ENCODE measurements at regions not wholly inside any gene's neighbourhood (a gene's known extent, or its start where the extent isn't known, plus 50 kb on each side); places are given as distances from the start of the nearest gene placed in this dataset.
"Not testable (repeated sequence)": the region's sequence is repeated elsewhere in the genome, so short reads cannot be mapped to it uniquely, and the experiment has no call there.

GRCh38 chr4:84019626-84020025 lies 479.5 kb downstream of the NKX6-1 start:
- DNase-seq (ENCODE audit: low spot score), result no peak

GRCh38 chr4:84003046-84003445 lies 467.1 kb downstream of the GPAT3 start:
- no peak for DNase-seq (ENCODE audit: low spot score)

DNA sequence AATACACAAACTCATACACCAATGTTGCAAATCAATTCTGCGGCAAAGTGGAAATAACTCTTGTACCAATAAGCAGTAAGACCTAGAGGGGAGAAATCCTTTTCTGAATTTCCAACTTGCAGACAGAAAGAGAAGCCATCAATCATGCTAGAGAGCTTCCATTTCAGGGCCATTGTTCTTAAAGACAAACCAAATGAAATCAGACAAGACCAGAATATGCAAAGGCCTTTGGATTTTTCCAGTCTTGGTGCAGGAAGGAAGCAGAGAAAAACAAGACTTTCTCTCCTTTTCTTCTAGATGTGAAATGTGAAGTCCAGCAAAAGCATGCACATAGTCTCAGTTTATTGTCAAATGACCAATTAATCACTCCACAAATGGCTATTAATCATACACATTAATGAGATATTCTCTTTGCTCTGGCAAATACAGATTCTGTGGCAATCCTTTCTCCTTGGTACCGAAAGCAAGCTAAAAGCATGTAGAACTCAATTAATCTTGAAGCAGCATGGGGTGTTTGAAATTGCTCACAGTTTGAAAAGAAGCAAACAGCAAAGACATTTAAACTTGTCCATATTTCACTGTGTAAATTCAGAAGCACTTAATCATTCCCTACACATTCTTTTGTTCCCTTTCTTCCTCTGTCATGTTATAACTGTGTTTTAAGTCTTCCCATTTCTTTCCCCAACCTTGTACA lies 466.1 kb downstream of the GPAT3 start:
- no peak for DNase-seq (ENCODE audit: low spot score)

GRCh38 chr4:83996254-83996653 lies 460.3 kb downstream of the GPAT3 start:
- DNase-seq (ENCODE audit: low spot score), result no peak

DNA sequence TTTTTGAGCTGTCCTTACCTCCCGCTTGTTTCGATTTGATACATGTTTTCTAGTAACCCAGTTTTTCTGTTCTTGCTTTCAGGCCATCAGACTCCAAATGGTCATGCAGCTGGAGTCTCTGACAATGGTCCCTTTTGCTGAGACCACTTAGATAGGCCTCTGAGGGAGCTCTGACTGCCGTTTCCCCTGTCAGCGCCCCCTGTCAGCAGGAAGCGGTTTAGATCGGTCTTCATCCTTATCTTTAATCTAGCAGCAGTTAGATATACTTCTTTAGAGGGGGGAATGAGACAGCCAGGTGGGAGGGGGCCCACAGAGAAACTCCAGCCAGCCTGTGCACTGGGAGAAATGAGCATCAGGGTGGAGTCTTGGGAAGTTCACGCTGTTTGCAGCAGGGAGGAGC lies 457.9 kb downstream of the GPAT3 start:
- no peak for DNase-seq (ENCODE audit: low spot score)

- no peak for DNase-seq (ENCODE audit: low spot score)
Measured at GRCh38 chr4:83989835-83990234, 453.9 kb downstream of the GPAT3 start.

DNA sequence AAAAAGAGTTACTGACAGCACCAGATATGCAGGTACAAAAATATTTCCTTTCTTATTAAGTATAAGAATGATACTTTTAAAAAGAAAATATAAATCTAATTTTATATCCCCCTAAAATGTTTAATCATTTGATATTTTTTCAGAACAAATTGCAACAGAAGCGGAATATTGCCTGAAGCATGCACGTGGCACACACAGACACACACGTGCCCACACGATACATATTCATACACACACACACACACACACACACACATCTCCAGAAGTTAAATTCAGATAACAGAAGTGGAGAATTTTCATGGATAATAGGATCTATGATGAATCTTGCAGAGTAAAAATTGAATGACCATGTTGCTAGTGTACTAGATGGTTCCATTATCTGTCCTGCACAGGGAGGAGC lies 445.2 kb downstream of the GPAT3 start:
- no peak for DNase-seq (ENCODE audit: low spot score)

GRCh38 chr4:83979773-83980172 lies 443.9 kb downstream of the GPAT3 start:
- no peak for DNase-seq (ENCODE audit: low spot score)

- DNase-seq (ENCODE audit: low spot score), result no peak
Measured at GRCh38 chr4:83974111-83974780, 438.3 kb downstream of the GPAT3 start.

GRCh38 chr4:83964996-83965541 lies 429.2 kb downstream of the GPAT3 start:
- DNase-seq (ENCODE audit: low spot score), result no peak

GRCh38 chr4:83962492-83962891 lies 426.6 kb downstream of the GPAT3 start:
- no peak for DNase-seq (ENCODE audit: low spot score)

GRCh38 chr4:83961575-83961974 lies 425.7 kb downstream of the GPAT3 start:
- DNase-seq (ENCODE audit: low spot score), result no peak

GRCh38 chr4:83959160-83959559 lies 423.3 kb downstream of the GPAT3 start:
- DNase-seq (ENCODE audit: low spot score), result no peak

- no peak for DNase-seq (ENCODE audit: low spot score)
Measured at GRCh38 chr4:83947830-83948193, 411.9 kb downstream of the GPAT3 start.

GRCh38 chr4:83947125-83947829 lies 411.4 kb downstream of the GPAT3 start:
- no peak for DNase-seq (ENCODE audit: low spot score)

GRCh38 chr4:83943691-83944090 lies 407.8 kb downstream of the GPAT3 start:
- not testable (repeated sequence) for DNase-seq (ENCODE audit: low spot score)

DNA sequence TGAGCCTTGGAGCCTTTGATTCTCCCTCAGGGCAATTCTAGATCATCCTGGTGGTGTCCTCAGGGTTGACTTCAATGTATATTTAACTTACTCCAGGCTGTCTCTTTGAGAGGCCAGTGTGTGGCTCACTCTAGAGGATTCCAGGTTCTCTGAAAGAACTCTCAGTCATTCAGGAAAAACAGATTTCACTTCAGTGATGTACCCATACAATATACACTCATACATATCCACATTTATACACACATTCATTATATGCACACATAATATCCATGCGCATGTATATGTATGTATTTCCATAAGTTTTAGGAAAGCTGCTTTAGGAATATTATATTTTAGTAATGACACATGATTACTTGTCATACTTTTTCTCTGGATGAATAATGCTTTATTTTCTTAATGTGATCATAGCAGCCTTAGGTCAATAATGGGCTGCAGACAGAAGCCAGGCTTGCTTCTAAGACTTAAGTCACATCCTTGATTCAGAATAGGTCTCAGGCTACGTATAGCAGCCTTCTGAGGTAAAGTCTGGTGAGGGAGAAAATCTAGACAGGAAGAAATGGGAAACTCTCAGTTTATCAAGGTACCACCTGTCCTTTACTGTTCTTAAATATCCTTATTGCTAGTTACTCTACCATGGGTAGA lies 397.0 kb downstream of the GPAT3 start:
- no peak for DNase-seq (ENCODE audit: low spot score)

DNA sequence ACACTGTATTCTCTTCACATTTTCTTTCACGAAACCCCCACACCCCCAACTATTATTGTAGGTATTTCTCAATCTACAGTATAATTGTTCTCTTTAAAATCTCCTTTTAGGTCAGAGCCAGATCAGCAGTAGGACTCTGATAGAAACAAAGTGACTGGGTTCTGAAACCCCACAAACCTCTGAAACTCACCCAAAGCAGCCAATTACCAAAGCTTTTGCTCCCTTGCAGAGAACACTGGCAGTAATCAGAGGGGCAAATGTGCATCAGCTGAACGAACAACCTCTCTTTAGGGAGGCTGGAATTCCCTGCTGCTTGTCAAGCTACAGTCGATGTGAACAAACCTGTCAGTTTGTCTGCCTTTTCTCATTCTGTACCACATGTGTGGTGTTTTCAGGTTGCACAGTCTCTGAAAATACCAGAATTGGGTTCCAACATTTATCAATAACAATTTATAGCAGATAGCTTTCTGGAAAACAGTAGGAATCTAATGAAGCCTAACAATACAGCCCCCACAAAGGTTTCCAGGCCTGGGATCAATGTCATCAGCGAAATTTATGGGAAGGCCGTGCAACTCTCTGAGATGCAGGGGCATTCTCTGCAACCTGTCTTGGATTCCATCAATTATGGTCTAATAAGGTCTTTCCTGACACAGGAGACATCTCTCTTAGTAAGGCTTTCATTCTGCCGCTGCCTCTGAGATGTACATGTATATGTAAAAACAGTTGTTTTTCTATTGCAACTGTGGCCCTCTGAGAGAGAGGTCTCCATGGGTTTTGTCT lies 395.9 kb downstream of the GPAT3 start:
- DNase-seq (ENCODE audit: low spot score), result no peak

DNA sequence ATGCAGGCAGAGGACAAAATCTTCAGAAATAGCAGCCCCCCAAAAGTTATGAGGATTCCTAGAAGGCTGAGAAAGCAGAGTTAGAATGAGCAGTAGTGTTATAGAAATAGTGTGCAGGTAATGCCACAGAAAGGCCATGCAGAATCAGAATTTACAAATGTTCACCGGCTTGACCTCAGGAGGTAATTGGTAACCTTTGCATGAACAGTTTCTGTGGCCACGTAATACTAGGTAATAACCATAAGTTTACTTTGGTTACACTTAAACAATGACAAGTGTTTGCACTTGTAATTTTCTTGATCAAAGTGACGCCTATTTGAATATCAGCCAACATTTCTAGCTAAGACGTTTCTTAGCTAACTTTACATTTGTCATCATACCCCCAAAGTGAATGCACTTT lies 393.6 kb downstream of the GPAT3 start:
- no peak for DNase-seq (ENCODE audit: low spot score)

DNA sequence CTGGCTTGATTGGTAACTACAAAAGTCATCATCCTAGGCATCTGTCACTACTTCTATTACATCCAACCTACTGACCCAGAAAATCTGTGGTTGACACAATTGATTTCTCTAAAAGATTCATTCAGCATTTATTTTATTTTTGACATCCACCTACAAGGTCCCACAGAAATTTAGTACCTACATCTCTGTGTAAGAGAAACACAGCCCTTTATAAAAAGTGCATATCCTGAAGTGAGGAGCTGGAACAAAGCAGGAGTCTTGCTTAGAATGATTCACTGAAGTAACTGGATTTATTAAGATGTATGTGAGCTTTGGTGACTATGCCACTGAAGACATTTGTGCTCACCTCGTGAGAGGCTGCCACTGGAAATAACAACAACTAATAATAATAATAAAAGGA lies 391.0 kb downstream of the GPAT3 start:
- no peak for DNase-seq (ENCODE audit: low spot score)

DNA sequence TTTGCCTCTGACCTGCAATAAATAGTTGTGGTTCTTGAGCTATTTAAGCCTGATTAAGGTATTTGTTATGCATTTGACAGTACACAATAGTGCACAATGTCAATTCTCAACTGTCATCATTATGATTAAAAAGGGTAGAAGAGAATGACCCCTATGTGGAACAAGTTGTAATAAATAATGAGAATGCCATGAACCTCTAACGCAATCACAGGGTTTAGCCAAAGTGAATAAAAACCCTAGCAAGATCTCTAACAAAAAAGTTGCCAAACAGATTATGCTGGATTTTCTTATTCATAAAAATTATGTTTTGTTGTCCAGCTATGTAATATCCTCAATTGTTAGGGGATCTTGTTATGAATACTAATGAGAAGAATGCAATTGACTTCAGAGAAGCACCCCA lies 387.4 kb downstream of the GPAT3 start:
- no peak for DNase-seq (ENCODE audit: low spot score)

- DNase-seq (ENCODE audit: low spot score), result no peak
Measured at GRCh38 chr4:83922402-83922801, 386.5 kb downstream of the GPAT3 start.
